ENCODE measurements at regions not wholly inside any gene's neighbourhood (a gene's known extent, or its start where the extent isn't known, plus 50 kb on each side); places are given as distances from the start of the nearest gene placed in this dataset.

- DNase-seq: no peak
Measured at GRCh38 chr11:45554230-45554967, 111.0 kb downstream of the CHST1 start.

- DNase-seq: no peak
Measured at GRCh38 chr11:45553383-45553936, 112.0 kb downstream of the CHST1 start.

- no peak for DNase-seq
Measured at GRCh38 chr11:45551191-45551713, 114.2 kb downstream of the CHST1 start.

GRCh38 chr11:45549257-45549656 lies 116.2 kb downstream of the CHST1 start:
- DNase-seq: no peak

GRCh38 chr11:45546366-45546765 lies 119.1 kb downstream of the CHST1 start:
- DNase-seq: no peak

GRCh38 chr11:45544826-45545225 lies 120.6 kb downstream of the CHST1 start:
- no peak for DNase-seq

- no peak for DNase-seq
Measured at GRCh38 chr11:45543808-45544422, 121.5 kb downstream of the CHST1 start.

- no peak for DNase-seq
Measured at GRCh38 chr11:45543081-45543480, 122.3 kb downstream of the CHST1 start.

GRCh38 chr11:45541693-45542434 lies 123.6 kb downstream of the CHST1 start:
- no peak for DNase-seq

- no peak for DNase-seq
Measured at GRCh38 chr11:45538939-45539338, 126.5 kb downstream of the CHST1 start.

GRCh38 chr11:45538363-45538762 lies 127.1 kb downstream of the CHST1 start:
- DNase-seq: no peak

- no peak for DNase-seq
Measured at GRCh38 chr11:45537614-45538013, 127.8 kb downstream of the CHST1 start.

- no peak for DNase-seq
Measured at GRCh38 chr11:45535033-45535432, 130.4 kb downstream of the CHST1 start.

GRCh38 chr11:45534132-45534531 lies 131.3 kb downstream of the CHST1 start:
- no peak for DNase-seq

- DNase-seq: no peak
Measured at GRCh38 chr11:45532546-45532945, 132.9 kb downstream of the CHST1 start.

- DNase-seq: no peak
Measured at GRCh38 chr11:45530776-45531175, 134.6 kb downstream of the CHST1 start.

GRCh38 chr11:45530111-45530510 lies 135.3 kb downstream of the CHST1 start:
- no peak for DNase-seq

GRCh38 chr11:45528435-45528834 lies 137.0 kb downstream of the CHST1 start:
- DNase-seq: no peak

GRCh38 chr11:45527898-45528297 lies 137.5 kb downstream of the CHST1 start:
- DNase-seq: no peak

GRCh38 chr11:45525393-45525792 lies 140.0 kb downstream of the CHST1 start:
- DNase-seq: no peak

GRCh38 chr11:45523760-45524159 lies 141.7 kb downstream of the CHST1 start:
- DNase-seq: no peak

GRCh38 chr11:45518833-45519535 lies 146.4 kb downstream of the CHST1 start:
- DNase-seq: no peak
